VCaP (cell line): ENCODE measurements at regions not wholly inside any gene's neighbourhood (a gene's known extent, or its start where the extent isn't known, plus 50 kb on each side); places are given as distances from the start of the nearest gene placed in this dataset.

Experiments
- H3K27ac ChIP-seq: fragments of 450-650 bp; 2 replicates; pipeline ENCODE4 v1.5.1; 2017
- TF ChIP-seq, protein P1 (sequence below): fragments of 450-650 bp; conservative IDR thresholded peaks from 2 replicates; pipeline ENCODE4 v1.5.1; 2017; ENCODE audit warnings: mild to moderate bottlenecking, moderate library complexity

DNA sequence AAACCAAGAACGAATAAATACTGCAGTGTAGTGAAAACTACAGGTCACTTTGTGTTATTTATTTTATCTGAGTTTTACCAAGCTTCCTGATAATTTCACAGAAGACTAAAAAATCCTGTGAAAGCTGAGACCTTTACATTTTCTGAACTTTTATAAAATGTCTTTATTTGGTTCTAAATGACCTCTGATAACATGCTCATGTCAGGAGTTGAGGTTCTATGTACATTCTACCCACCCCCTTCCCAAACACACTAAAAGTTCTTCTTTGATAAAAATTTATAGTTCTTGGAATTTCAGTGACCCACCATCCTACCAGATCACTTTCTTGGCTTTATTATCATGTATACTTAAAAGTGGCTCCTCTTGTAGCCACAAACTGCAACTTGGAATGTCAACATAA, 463.1 kb downstream of the PIK3C3 start:
- TF ChIP-seq, protein P1, sequence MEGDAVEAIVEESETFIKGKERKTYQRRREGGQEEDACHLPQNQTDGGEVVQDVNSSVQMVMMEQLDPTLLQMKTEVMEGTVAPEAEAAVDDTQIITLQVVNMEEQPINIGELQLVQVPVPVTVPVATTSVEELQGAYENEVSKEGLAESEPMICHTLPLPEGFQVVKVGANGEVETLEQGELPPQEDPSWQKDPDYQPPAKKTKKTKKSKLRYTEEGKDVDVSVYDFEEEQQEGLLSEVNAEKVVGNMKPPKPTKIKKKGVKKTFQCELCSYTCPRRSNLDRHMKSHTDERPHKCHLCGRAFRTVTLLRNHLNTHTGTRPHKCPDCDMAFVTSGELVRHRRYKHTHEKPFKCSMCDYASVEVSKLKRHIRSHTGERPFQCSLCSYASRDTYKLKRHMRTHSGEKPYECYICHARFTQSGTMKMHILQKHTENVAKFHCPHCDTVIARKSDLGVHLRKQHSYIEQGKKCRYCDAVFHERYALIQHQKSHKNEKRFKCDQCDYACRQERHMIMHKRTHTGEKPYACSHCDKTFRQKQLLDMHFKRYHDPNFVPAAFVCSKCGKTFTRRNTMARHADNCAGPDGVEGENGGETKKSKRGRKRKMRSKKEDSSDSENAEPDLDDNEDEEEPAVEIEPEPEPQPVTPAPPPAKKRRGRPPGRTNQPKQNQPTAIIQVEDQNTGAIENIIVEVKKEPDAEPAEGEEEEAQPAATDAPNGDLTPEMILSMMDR = no peak
- no peak overlapping the region for H3K27ac ChIP-seq

DNA sequence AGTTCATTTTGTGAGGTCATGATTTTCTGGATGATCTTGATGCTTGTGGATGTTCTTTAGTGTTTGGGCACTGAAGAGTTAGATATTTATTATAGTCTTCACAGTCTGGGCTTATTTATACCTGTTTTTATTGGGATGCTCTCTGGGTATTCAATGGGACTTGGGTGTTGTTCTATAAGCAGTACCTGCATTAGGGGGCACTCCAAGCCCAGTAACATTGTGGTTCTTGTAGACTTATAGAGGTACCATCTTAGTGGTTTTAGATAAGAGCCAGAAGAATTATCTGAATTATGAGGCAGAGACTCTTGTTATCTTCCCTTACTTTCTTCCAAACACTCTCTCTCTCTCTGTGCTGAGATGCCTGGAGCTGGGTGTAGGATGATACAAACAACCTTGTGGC, 470.0 kb downstream of the PIK3C3 start:
- no peak overlapping the region for H3K27ac ChIP-seq
- TF ChIP-seq, protein P1 = no peak

DNA sequence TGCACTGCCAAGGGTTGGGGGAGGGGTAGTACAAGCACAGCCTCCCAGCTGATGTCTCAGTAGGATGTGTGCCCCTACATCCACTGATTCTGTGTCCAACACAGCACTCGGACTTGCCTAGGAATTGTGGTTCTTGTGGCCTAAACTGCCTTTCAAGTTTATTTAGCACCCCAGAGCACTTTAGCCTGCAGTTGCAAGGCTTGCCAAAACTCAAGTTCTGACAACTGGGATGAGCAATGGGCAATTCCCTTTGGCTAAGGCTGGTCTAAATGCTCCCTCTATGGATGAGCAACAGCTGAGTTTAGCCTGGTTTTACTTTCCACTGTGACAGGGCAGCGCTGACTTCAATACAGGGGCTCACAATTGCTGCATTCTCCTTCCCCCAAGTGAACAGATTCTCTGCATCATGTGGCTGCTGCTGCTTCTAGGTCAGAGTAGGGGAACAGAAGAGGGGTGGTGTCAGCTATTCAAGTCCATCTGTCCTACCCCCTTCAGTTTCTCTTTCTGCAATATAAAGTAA, 471.5 kb downstream of the PIK3C3 start:
- no peak overlapping the region for H3K27ac ChIP-seq
- TF ChIP-seq, protein P1 = no peak

DNA sequence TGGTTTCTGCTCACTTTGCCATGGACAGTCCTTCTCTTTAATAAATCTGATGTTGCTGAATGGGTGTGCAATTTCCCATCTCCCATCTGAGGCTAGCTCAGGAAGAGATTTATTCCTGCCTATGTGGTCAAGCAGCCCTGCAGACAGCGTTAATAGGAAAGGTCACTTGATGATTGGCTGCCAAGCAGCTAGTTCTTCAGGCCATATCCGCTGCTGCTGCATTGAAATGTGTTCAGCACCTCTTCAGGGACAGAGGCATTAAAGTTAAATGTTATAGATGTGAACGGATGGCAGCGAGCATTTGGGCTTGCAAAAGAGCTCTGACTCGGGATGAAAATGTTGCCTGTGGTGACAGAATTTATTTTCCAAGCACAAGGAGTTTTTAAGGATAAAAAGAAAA, 474.2 kb downstream of the PIK3C3 start:
- TF ChIP-seq, protein P1 = no peak
- H3K27ac ChIP-seq = no peak overlapping the region

DNA sequence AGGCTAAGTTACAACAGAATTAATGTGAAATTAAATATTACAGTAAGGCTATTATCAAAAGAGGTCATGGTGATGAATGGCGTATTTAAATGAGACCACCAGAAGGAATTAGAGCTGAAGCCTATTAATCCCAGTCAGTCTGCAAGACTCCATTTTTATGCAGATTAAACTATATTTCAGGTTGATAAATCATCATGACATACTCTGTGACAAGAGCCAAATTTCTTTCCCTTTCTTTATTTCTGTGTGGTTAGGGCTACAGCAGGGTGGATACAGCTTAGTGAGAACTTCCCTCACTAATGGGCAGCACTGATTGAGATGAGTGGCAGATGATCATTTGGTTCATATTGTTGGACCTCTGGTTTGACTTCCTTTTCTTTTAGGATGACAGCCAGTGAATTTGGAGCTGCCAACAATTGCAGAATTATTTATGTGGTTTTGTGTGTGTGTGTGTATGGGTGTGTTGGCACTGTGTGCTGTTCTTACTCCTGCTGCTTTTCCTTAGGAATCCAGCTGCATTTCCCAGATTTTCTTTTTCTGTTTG, 481.3 kb downstream of the PIK3C3 start:
- H3K27ac ChIP-seq = no peak overlapping the region; the same call in 1 of the 2 replicates
- TF ChIP-seq, protein P1 = no peak

DNA sequence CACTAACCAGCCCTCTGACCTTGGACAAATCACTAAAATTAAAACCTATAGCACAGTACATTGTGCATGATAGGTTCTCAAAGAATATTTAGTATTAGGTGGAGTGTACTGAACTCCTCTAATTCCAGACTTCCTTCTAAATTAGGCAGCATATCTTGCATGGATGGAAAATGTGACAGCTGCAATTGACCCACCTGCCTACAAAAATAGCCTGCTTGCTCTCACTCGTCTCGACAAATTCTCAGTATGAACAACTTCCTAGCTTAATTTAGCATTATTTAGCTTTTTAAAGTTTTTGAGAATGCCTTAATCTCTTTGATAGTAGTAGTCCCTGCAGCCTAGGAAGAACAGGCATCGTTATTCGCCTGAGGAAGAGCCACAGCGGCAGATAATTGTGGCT, 482.0 kb downstream of the PIK3C3 start:
- H3K27ac ChIP-seq = no peak overlapping the region; the same call in 1 of the 2 replicates
- TF ChIP-seq, protein P1 = no peak

DNA sequence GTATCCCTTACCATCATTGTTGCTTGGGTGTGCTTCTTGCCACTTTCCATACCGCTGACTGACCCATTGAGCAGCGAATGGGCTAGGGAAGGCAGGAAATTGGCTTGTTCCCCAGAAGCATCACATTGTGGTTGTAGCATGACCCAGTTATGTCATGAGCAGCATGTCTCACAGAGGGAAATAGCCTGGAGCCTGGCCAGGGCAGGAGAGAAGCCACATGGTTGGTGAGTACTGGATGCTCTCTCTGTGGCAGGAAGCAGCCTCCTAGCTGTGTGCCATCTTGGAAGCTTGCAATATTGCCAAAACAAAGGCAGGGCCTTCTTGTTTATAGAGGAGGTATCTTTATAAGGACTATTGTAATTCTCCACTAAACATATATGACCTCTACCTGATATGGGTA, 482.6 kb downstream of the PIK3C3 start:
- TF ChIP-seq, protein P1 = no peak
- H3K27ac ChIP-seq = no peak overlapping the region
